ENCODE measurements at regions not wholly inside any gene's neighbourhood (a gene's known extent, or its start where the extent isn't known, plus 50 kb on each side); places are given as distances from the start of the nearest gene placed in this dataset.

DNA sequence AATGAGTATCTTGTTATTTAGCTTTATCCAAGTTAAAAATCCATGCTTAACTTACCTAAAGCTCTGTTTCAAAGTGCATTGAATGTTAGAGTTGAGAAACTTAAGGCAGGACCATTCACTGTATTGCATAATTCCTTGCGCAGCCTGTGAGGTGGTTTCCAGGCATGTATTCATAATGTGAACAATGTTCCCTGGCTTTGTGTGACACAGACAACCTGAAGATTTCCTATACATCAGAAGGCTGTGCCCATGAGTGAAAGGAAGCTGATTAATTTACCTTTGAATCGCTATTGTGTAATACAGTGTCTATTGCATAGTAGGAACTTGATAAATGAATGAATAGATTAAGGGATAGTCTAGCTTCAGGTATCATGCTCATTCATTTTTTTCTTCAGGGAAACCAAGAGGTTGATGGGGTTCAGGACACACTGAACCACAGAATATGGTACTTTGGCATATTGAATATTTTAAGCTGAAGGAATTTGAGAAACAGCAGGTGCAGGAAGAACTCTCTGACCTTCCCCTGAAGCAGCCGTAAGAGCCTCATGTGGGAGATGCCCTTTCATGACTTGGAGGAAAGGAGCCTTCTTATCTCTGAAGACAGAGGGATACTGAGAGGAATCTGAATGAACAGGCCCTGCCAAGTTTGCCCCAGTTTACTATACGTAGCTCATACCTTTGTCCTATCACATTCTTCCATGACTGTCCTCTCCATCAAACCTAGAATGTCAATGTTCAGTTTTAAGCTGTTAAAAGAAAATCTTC lies 88.6 kb upstream of the GNG12 start:
- no peaks in the 10 kb centered on the region for H3K36me3 Mint-ChIP-seq (ENCODE audit: low read depth)
- no peaks in the 10 kb centered on the region for H3K9me3 Mint-ChIP-seq
- DNase-seq: no peak
- H3K4me1 Mint-ChIP-seq: no peaks in the 10 kb centered on the region
- TF ChIP-seq, protein P1, sequence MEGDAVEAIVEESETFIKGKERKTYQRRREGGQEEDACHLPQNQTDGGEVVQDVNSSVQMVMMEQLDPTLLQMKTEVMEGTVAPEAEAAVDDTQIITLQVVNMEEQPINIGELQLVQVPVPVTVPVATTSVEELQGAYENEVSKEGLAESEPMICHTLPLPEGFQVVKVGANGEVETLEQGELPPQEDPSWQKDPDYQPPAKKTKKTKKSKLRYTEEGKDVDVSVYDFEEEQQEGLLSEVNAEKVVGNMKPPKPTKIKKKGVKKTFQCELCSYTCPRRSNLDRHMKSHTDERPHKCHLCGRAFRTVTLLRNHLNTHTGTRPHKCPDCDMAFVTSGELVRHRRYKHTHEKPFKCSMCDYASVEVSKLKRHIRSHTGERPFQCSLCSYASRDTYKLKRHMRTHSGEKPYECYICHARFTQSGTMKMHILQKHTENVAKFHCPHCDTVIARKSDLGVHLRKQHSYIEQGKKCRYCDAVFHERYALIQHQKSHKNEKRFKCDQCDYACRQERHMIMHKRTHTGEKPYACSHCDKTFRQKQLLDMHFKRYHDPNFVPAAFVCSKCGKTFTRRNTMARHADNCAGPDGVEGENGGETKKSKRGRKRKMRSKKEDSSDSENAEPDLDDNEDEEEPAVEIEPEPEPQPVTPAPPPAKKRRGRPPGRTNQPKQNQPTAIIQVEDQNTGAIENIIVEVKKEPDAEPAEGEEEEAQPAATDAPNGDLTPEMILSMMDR (IDR thresholded peaks at IDR 0.05): no peak
- H3K4me3 Mint-ChIP-seq: no peak overlapping the region
- peaks cover 8% of the 10 kb centered on the region for H3K27me3 Mint-ChIP-seq (ENCODE audit: low read depth, poor library complexity)
- H3K27ac Mint-ChIP-seq: no peak overlapping the region

DNA sequence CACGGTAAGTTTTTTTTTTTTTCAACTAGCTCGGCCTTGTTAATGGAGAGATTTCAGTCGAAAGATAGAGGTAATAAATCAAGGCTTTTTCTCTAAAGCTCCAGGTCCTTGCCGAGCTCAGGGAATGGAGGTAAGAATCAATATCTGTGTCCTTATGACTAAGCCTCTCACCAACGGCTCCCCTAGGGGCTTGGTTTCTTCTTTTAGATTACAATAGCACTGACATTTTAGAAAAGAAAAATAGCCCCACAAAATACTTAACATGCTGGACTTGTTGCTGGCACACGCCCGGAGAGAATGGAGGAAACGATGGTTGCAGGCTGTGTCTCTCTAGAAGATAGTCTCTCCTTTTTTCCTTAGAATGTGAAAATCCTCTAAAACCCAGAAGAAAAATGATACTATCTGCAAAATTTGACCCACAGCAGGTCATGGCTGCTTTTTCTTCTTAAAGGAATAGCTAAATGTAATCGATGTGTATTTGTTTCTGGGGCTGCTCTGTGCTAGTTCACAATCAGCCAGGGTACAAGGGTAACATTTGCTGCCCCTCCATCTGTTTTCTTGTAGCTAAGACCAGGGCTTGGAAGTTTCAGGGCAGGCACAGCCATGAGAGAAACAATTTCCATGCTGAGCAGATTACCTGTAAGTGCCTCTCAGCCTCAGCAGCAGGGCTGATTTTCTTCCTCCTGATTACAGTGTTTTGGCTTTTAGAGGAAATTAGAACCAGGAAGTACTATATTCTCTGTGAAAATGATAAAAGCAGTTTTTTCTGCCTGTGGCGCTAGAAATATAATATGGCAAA lies 86.2 kb upstream of the GNG12 start:
- Mint-ChIP-seq H3K9me3 (no peaks in the 10 kb centered on the region), H3K27me3 (ENCODE audit: low read depth, poor library complexity) (peaks cover 10% of the 10 kb centered on the region), H3K4me3 (no peak overlapping the region), H3K27ac (no peak overlapping the region), H3K4me1 (no peaks in the 10 kb centered on the region), H3K36me3 (ENCODE audit: low read depth) (no peaks in the 10 kb centered on the region)
- TF ChIP-seq, protein P1 (IDR thresholded peaks at IDR 0.05): no peak
- DNase-seq: no peak

DNA sequence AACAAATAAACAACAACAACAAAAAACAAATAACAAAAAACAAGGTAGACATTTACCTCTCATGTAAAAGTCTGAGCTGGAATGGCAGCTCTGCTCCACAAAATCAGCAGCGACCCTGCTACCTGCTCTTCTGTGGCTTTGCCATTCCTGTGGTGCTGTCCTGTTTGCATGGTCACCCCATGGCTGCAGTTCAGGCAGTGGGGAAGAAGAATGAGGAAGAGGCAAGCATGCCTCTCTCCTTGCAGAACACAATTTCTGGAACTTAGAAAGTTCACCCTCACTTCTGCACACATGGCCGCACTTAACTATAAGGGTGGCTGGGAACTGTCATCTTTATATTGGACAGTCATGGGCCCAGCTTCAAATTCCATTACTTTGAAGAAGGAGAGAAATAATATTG lies 84.8 kb upstream of the GNG12 start:
- TF ChIP-seq, protein P1 (IDR thresholded peaks at IDR 0.05): no peak
- H3K27me3 Mint-ChIP-seq (ENCODE audit: low read depth, poor library complexity): peaks cover 10% of the 10 kb centered on the region

DNA sequence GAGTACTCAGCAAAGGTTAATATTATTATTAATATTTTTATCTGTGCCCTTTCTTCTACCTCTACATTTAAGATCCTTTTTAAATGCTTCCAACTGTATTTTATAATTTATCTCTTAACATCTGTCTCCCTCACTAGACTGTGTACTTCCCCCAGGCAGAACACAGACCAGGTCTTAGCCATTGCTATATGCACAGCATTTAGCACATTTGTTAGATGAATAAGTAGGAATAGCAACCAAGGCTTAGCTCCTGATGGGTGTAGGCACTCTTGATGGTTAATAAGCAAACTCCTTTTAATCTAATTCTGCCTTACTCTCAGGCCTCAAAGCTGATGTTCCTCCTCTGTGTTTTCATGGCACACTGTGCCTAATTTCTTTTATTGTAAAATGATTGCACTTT lies 83.7 kb upstream of the GNG12 start:
- Mint-ChIP-seq H3K4me3 (no peak overlapping the region), H3K27me3 (ENCODE audit: low read depth, poor library complexity) (peaks cover 13% of the 10 kb centered on the region), H3K9me3 (peaks cover 3% of the 10 kb centered on the region), H3K4me1 (no peaks in the 10 kb centered on the region), H3K27ac (no peak overlapping the region), H3K36me3 (ENCODE audit: low read depth) (no peaks in the 10 kb centered on the region)
- DNase-seq: no peak
- TF ChIP-seq, protein P1 (IDR thresholded peaks at IDR 0.05): no peak

More for the DNA sequence above, 84.8 kb upstream of the GNG12 start:
- H3K9me3 Mint-ChIP-seq: peaks cover 3% of the 10 kb centered on the region
- no peaks in the 10 kb centered on the region for H3K36me3 Mint-ChIP-seq (ENCODE audit: low read depth)
- DNase-seq: no peak
- no peaks in the 10 kb centered on the region for H3K4me1 Mint-ChIP-seq
- no peak overlapping the region for H3K4me3 Mint-ChIP-seq
- H3K27ac Mint-ChIP-seq: no peak overlapping the region

DNA sequence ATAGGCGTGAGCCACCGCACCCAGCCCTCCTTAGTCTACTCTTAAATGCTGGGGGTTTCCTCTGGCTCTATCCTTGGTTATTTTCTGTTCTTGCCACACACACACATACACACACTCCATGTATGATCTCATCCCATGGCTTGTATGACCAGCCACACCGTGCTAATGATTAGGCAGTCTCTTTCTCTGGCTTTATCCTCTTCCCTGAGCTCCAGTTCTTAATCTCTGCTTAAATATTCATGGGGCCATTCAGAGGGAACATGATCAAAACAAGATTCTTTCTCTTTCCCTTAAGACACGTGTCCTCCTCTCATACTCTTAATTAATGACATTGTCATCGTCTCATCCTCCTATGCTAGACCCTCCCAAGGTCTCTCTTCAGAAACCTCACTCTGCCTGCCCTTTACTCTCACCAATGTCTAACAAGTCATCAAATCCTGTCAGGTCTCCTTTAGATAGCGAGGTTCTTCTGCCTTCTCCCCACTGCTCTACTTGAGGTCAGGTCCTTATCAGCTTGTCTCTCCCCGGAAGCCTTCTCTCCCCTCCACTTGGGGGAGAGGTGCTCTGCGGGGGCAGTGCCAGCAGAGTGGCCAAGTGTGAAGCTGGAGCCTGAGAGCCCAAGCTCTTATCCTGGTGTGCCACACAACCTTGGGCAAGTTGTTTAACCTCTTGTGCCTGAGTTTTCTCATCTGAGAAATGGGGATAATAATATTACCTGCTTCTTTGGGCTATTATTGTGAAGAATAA lies 83.0 kb upstream of the GNG12 start:
- H3K4me3 Mint-ChIP-seq: no peak overlapping the region
- H3K9me3 Mint-ChIP-seq: peaks cover 3% of the 10 kb centered on the region
- no peaks in the 10 kb centered on the region for H3K4me1 Mint-ChIP-seq
- TF ChIP-seq, protein P1 (IDR thresholded peaks at IDR 0.05): no peak
- H3K27ac Mint-ChIP-seq: no peak overlapping the region
- DNase-seq: no peak
- H3K27me3 Mint-ChIP-seq (ENCODE audit: low read depth, poor library complexity): peaks cover 13% of the 10 kb centered on the region
- H3K36me3 Mint-ChIP-seq (ENCODE audit: low read depth): no peaks in the 10 kb centered on the region

Measured in nephron progenitor cell (in vitro differentiated cells).